Suprapubic skin (tissue), 4 donors: ENCODE measurements at regions not wholly inside any gene's neighbourhood (a gene's known extent, or its start where the extent isn't known, plus 50 kb on each side); places are given as distances from the start of the nearest gene placed in this dataset.
"Not testable (repeated sequence)": the region's sequence is repeated elsewhere in the genome, so short reads cannot be mapped to it uniquely, and the experiment has no call there.

Source experiments
- DNase-seq, 2 donors: peaks; one replicate each; pipeline ENCODE4 v3.0.0-alpha.2; 2019; ENCODE audit warnings: low spot score in 2 of 2
- H3K27ac ChIP-seq: fragments of 200-600 bp; sonication (generic); one replicate; pipeline ENCODE4 v1.5.1; 2019
- H3K27me3 ChIP-seq: fragments of 200-600 bp; sonication (generic); one replicate; pipeline ENCODE4 v1.5.1; 2019
- H3K36me3 ChIP-seq: fragments of 200-600 bp; sonication (generic); one replicate; pipeline ENCODE4 v1.5.1; 2019
- H3K4me1 ChIP-seq: fragments of 200-600 bp; sonication (generic); one replicate; pipeline ENCODE4 v1.5.1; 2019
- H3K4me3 ChIP-seq: fragments of 200-600 bp; sonication (generic); one replicate; pipeline ENCODE4 v1.5.1; 2019; ENCODE audit warnings: mild to moderate bottlenecking
- H3K9me3 ChIP-seq: fragments of 200-600 bp; sonication (generic); one replicate; pipeline ENCODE4 v1.5.1; 2019
- CTCF ChIP-seq, 2 donors: fragments of 200-600 bp in 1 of 2; fragments of 450-650 bp in 1 of 2; sonication (generic) in 1 of 2; IDR thresholded peaks; one replicate each; pipeline ENCODE4 v1.5.1; 2016 to 2019; ENCODE audit warnings: antibody characterized with exemption in 2 of 2, mild to moderate bottlenecking in 1 of 2, moderate library complexity in 1 of 2
- EP300 ChIP-seq: sonication (generic); formaldehyde crosslinking; IDR thresholded peaks from one replicate; pipeline ENCODE4 v1.6.1; 2017; ENCODE audit warnings: antibody characterized with exemption
- POLR2A ChIP-seq, 2 donors: fragments of 450-650 bp; IDR thresholded peaks; one replicate each; pipeline ENCODE4 v1.6.1; 2017; ENCODE audit warnings: antibody characterized with exemption in 2 of 2, mild to moderate bottlenecking in 2 of 2, moderate library complexity in 2 of 2
- POLR2AphosphoS5 ChIP-seq, 3 donors: sonication (generic); formaldehyde crosslinking; IDR thresholded peaks; one replicate each; pipeline ENCODE4 v1.6.1; 2017; ENCODE audit warnings: antibody characterized with exemption in 3 of 3
- WGBS: methylation state at CpG from one replicate; pipeline ENCODE4 v1.1.5; 2018; 5-methylcytosine and 5-hydroxymethylcytosine counted together

- H3K27ac ChIP-seq = no peak overlapping the region
Measured at GRCh38 chr19:5286465-5287029, 54.1 kb downstream of the PTPRS start.

GRCh38 chr19:5285955-5286354 lies 54.7 kb downstream of the PTPRS start:
- Histone ChIP-seq H3K27me3 (no peaks in the 10 kb centered on the region), H3K4me1 (peaks cover 51% of the 10 kb centered on the region), H3K4me3 (no peak overlapping the region), H3K27ac (no peak overlapping the region), H3K9me3 (no peaks in the 10 kb centered on the region), H3K36me3 (peaks cover 21% of the 10 kb centered on the region)
- WGBS = 76% methylated on average over 11 of the region's 15 CpGs
- no peak for TF ChIP-seq EP300
- no peak for TF ChIP-seq POLR2AphosphoS5 (IDR thresholded peaks at IDR 0.05)
- TF ChIP-seq CTCF (IDR thresholded peaks at IDR 0.05) = no peak
- TF ChIP-seq POLR2A (IDR thresholded peaks at IDR 0.05) = no peak
- DNase-seq = no peak

More at GRCh38 chr19:5286465-5287029, 54.1 kb downstream of the PTPRS start:
- no peak for DNase-seq
- Histone ChIP-seq H3K4me1 (peaks cover 57% of the 10 kb centered on the region), H3K27me3 (no peaks in the 10 kb centered on the region), H3K4me3 (no peak overlapping the region), H3K36me3 (peaks cover 21% of the 10 kb centered on the region), H3K9me3 (no peaks in the 10 kb centered on the region)
- TF ChIP-seq EP300 = no peak
- TF ChIP-seq POLR2A (IDR thresholded peaks at IDR 0.05) = no peak
- no peak for TF ChIP-seq CTCF (IDR thresholded peaks at IDR 0.05)
- no peak for TF ChIP-seq POLR2AphosphoS5 (IDR thresholded peaks at IDR 0.05)
- 86% methylated on average over 3 of the region's 3 CpGs for WGBS

- Histone ChIP-seq H3K4me1 (peaks cover 45% of the 10 kb centered on the region), H3K9me3 (no peaks in the 10 kb centered on the region), H3K4me3 (no peak overlapping the region), H3K36me3 (peaks cover 21% of the 10 kb centered on the region), H3K27ac (no peak overlapping the region), H3K27me3 (no peaks in the 10 kb centered on the region)
- TF ChIP-seq EP300 = no peak
- no peak for TF ChIP-seq POLR2A (IDR thresholded peaks at IDR 0.05)
- no peak for TF ChIP-seq POLR2AphosphoS5 (IDR thresholded peaks at IDR 0.05)
- no peak for TF ChIP-seq CTCF (IDR thresholded peaks at IDR 0.05)
- DNase-seq = no peak
- 93% methylated on average over 6 of the region's 6 CpGs for WGBS
Measured at GRCh38 chr19:5285311-5285710, 55.3 kb downstream of the PTPRS start.

- H3K27ac ChIP-seq = peak overlapping the region; percentile 70
- peaks cover 21% of the 10 kb centered on the region for H3K4me1 ChIP-seq
- no peak for DNase-seq
- TF ChIP-seq POLR2A (IDR thresholded peaks at IDR 0.05) (no peak), POLR2AphosphoS5 (IDR thresholded peaks at IDR 0.05) (no peak), CTCF (IDR thresholded peaks at IDR 0.05) (no peak), EP300 (no peak)
- 60% methylated on average over 8 of the region's 9 CpGs for WGBS
- H3K36me3 ChIP-seq = peaks cover 27% of the 10 kb centered on the region
- no peaks in the 10 kb centered on the region for H3K9me3 ChIP-seq
- H3K27me3 ChIP-seq = no peaks in the 10 kb centered on the region
- no peak overlapping the region for H3K4me3 ChIP-seq
Measured at GRCh38 chr19:5282901-5283300, 57.7 kb downstream of the PTPRS start.

GRCh38 chr19:5281588-5281987 lies 59.0 kb downstream of the PTPRS start:
- Histone ChIP-seq H3K9me3 (no peaks in the 10 kb centered on the region), H3K4me1 (peaks cover 13% of the 10 kb centered on the region), H3K4me3 (no peak overlapping the region), H3K27me3 (no peaks in the 10 kb centered on the region), H3K36me3 (peaks cover 27% of the 10 kb centered on the region), H3K27ac (peak overlapping the region; percentile 70)
- DNase-seq = peak; percentile 77 to 89
- TF ChIP-seq EP300 = no peak
- no peak for TF ChIP-seq POLR2A (IDR thresholded peaks at IDR 0.05)
- no peak for TF ChIP-seq CTCF (IDR thresholded peaks at IDR 0.05)
- TF ChIP-seq POLR2AphosphoS5 (IDR thresholded peaks at IDR 0.05) = no peak
- WGBS = 51% methylated on average over 8 of the region's 8 CpGs

- not testable (repeated sequence) for H3K27me3 ChIP-seq, H3K27ac ChIP-seq, H3K9me3 ChIP-seq, H3K4me1 ChIP-seq, H3K4me3 ChIP-seq, DNase-seq
- WGBS = 96% methylated on average over 4 of the region's 4 CpGs
- H3K36me3 ChIP-seq = peaks cover 43% of the 10 kb centered on the region
Measured at GRCh38 chr19:5275668-5276067, 64.9 kb downstream of the PTPRS start.
